ENCODE measurements at regions not wholly inside any gene's neighbourhood (a gene's known extent, or its start where the extent isn't known, plus 50 kb on each side); places are given as distances from the start of the nearest gene placed in this dataset.
A peak's percentile ranks its signal among the peaks of the same experiment; 100 is the strongest.

- no peaks in the 10 kb centered on the region for H3K36me3 ChIP-seq
- H3K4me3 ChIP-seq, result no peak overlapping the region
- no peak overlapping the region for H3K27ac ChIP-seq
- H3K4me1 ChIP-seq, result no peaks in the 10 kb centered on the region
- H3K9me3 ChIP-seq, result no peaks in the 10 kb centered on the region
- H3K27me3 ChIP-seq, result no peaks in the 10 kb centered on the region
- no peak for TF ChIP-seq CTCF (IDR thresholded peaks at IDR 0.05)
- peak; percentile 38 for DNase-seq (ENCODE audit: low spot score)
Measured at GRCh38 chr6:170082067-170082466, 208.8 kb downstream of the DLL1 start.

- Histone ChIP-seq H3K9me3 (no peaks in the 10 kb centered on the region), H3K27ac (no peak overlapping the region), H3K36me3 (no peaks in the 10 kb centered on the region), H3K27me3 (no peaks in the 10 kb centered on the region), H3K4me3 (no peak overlapping the region), H3K4me1 (no peaks in the 10 kb centered on the region)
- TF ChIP-seq CTCF (IDR thresholded peaks at IDR 0.05), result no peak
- DNase-seq (ENCODE audit: low spot score), result peak; percentile 30
Measured at GRCh38 chr6:170081556-170081955, 209.3 kb downstream of the DLL1 start.

DNA sequence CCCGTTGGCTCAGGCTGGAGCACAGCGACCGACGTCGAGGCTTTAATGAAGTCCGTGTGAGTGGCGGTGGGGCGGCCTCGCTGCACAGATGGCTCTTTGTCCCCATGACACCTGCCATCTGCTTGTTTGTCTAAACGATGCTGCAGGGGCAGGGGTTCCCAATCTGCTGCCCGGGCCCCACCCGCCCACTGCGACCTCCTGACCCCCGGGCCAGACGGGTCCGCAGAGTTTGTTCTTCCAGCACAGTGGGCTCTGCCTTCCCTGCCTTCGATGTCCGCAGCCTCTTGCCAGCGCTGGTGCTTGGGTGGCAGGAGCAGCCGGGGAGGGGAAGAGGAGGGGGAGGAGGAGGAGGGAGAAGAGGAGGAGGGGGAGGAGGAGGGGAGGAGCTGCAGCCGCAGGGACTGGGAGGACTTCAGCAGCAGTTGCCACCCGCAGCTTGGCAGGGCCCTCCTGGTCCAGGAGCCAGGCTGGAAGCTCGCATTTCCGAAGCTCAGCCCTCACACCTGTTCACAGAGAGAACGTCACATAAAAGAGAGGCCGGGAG, 210.0 kb downstream of the DLL1 start:
- H3K4me3 ChIP-seq, result no peak overlapping the region
- no peak overlapping the region for H3K27ac ChIP-seq
- no peaks in the 10 kb centered on the region for H3K27me3 ChIP-seq
- H3K36me3 ChIP-seq, result no peaks in the 10 kb centered on the region
- H3K9me3 ChIP-seq, result no peaks in the 10 kb centered on the region
- no peaks in the 10 kb centered on the region for H3K4me1 ChIP-seq
- TF ChIP-seq CTCF (IDR thresholded peaks at IDR 0.05), result no peak
- no peak for DNase-seq (ENCODE audit: low spot score)

DNA sequence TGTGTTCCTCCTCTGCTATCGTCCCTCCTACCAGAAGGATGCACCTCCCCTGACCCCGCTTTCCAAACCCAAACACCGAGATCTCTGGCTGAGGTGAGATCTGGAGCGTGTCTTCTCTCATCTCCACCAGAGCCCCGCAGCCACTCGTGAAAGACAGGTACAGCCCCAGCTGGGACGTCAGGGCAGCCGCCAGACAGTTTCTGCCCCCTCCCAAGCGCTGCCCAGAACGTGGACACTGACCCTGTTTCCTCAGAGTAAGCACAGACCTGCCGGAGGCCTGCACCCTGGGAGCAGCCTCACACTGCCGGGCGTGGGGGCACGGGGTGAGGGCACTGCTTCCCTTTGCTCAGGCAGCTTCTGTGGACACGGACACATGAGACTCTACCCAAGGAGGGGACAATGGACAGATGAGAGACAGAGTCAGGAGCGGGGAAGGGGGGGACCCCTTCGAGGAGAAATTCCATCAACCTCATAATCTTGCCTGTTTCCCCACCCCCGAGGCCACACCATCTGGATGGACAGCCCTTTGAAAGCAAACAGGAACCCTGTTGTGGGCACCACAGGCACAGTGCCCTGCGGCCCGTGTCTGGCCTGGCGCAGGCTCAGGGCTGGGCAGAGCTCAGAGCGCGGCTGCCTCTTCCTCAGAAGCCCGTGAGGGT, 210.6 kb downstream of the DLL1 start:
- Histone ChIP-seq H3K9me3 (no peaks in the 10 kb centered on the region), H3K36me3 (no peaks in the 10 kb centered on the region), H3K27ac (no peak overlapping the region), H3K27me3 (no peaks in the 10 kb centered on the region), H3K4me3 (no peak overlapping the region), H3K4me1 (no peaks in the 10 kb centered on the region)
- DNase-seq (ENCODE audit: low spot score), result peak; percentile 34
- no peak for TF ChIP-seq CTCF (IDR thresholded peaks at IDR 0.05)

DNA sequence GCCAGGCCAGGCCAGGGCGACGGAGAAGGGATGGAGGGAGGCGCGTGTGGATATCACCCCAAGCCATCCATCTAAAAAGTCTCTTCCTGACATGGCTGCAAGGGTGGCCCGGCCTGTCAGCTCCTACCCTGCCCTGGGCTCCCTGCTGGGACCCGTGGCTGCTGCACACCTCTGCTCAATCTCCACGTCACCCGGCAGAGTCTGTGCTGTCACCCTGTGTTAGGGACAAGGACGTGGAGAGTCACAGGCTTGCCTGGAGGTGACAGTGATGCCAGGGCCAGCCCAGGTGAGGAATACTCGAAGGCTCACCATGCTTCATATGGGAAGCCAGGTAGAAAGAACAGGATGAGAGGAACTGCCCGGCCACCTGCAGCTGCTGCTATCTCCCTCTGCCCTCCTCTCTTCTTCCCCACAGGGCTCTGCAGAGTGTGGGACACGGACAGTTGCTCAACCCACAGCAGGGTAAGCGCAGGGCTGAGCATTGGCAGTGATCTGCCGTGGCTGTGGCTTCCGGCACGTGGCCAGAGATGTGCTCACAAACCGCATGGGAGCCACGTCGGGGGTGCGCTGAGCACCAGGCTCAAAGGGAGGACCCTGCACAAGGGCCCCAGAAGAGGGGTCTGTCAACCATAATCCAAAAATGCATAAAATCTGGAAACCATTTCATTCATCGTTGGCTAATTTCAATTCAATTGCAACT, 214.3 kb downstream of the DLL1 start:
- no peak overlapping the region for H3K27ac ChIP-seq
- H3K4me1 ChIP-seq, result no peaks in the 10 kb centered on the region
- H3K4me3 ChIP-seq, result no peak overlapping the region
- DNase-seq (ENCODE audit: low spot score), result no peak
- TF ChIP-seq CTCF (IDR thresholded peaks at IDR 0.05), result no peak
- H3K27me3 ChIP-seq, result no peaks in the 10 kb centered on the region
- no peaks in the 10 kb centered on the region for H3K36me3 ChIP-seq
- no peaks in the 10 kb centered on the region for H3K9me3 ChIP-seq
